ENCODE measurements at regions not wholly inside any gene's neighbourhood (a gene's known extent, or its start where the extent isn't known, plus 50 kb on each side); places are given as distances from the start of the nearest gene placed in this dataset.

DNA sequence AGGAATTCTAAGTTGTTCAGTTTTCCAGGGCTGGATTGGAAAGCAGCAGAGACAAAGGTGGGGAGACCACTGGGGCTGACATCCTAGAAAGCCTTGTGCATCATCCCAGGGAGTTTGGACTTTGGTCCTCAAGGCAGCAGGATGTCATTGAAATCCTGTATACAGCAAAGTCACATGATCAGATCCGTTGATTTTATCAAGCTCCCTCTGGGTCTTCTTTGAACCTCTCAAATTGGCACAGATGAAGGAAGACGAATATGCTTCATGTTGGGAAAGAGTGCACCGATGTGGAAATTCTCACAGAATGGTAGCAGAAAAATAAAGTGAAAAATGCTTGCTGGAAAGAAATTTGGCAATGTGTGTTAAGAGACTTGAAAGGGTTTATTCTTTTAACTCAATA, 149.8 kb upstream of the TMTC4 start:
- no peak for TF ChIP-seq POLR2AphosphoS5 (IDR thresholded peaks at IDR 0.05)
- TF ChIP-seq POLR2A (IDR thresholded peaks at IDR 0.05) = no peak
- TF ChIP-seq, protein P1, sequence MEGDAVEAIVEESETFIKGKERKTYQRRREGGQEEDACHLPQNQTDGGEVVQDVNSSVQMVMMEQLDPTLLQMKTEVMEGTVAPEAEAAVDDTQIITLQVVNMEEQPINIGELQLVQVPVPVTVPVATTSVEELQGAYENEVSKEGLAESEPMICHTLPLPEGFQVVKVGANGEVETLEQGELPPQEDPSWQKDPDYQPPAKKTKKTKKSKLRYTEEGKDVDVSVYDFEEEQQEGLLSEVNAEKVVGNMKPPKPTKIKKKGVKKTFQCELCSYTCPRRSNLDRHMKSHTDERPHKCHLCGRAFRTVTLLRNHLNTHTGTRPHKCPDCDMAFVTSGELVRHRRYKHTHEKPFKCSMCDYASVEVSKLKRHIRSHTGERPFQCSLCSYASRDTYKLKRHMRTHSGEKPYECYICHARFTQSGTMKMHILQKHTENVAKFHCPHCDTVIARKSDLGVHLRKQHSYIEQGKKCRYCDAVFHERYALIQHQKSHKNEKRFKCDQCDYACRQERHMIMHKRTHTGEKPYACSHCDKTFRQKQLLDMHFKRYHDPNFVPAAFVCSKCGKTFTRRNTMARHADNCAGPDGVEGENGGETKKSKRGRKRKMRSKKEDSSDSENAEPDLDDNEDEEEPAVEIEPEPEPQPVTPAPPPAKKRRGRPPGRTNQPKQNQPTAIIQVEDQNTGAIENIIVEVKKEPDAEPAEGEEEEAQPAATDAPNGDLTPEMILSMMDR (IDR thresholded peaks at IDR 0.05) = no peak
- TF ChIP-seq EP300 (IDR thresholded peaks at IDR 0.05) = no peak
- ATAC-seq (ENCODE audit: low FRiP score in 2 of 2) (no peak), DNase-seq (no peak)
- Histone ChIP-seq H3K4me1 (no peaks in the 10 kb centered on the region), H3K4me3 (no peak overlapping the region), H3K9me3 (peaks cover 0 to 3% (median 0%) of the 10 kb centered on the region in 4 donors), H3K36me3 (no peaks in the 10 kb centered on the region), H3K27me3 (no peaks in the 10 kb centered on the region), H3K27ac (no peak overlapping the region)
- 59 to 63% methylated on average over 3 of the region's 3 CpGs for WGBS, 2 donors

- no peaks in the 10 kb centered on the region for H3K36me3 ChIP-seq
- TF ChIP-seq, protein P1 (IDR thresholded peaks at IDR 0.05) = no peak
- no peak for TF ChIP-seq POLR2A (IDR thresholded peaks at IDR 0.05)
- no peak for TF ChIP-seq EP300 (IDR thresholded peaks at IDR 0.05)
- TF ChIP-seq POLR2AphosphoS5 (IDR thresholded peaks at IDR 0.05) = no peak
- no peak overlapping the region for H3K27ac ChIP-seq
- H3K4me1 ChIP-seq = no peaks in the 10 kb centered on the region
- DNase-seq (no peak), ATAC-seq (ENCODE audit: low FRiP score in 2 of 2) (no peak)
- H3K27me3 ChIP-seq = no peaks in the 10 kb centered on the region
- 72 to 74% methylated on average over 3 of the region's 3 CpGs for WGBS, 2 donors
- H3K9me3 ChIP-seq = no peaks in the 10 kb centered on the region
- no peak overlapping the region for H3K4me3 ChIP-seq
These were observed 148.9 kb upstream of the TMTC4 start for GRCh38 chr13:100823448-100823847.

DNA sequence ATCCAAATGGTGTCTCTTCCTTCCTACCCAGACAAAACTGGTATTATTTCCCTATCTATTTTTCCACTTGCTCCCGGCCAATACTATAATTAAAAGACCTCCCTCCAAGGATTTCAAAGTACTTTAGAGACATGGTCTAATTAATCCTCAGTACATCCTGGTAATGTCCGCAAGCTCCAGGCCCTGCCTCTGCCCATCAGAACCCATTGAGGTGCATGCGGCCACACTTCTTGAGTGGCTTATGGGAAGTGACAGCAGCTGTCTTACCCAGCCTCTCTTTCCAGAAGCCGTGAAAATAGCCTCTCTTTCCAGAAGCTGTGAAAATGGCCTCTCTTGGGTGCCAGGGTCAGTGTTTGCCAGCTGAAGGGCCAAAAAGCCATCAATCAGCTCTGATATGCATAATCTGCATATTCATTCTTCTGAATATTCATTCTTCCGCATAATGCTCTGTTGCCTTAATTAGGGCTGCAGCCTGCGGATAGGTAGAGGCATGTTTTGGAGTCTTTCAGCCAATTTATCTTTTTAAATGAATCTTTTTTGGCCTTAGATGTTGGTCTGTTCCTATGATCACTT, 148.4 kb upstream of the TMTC4 start:
- Histone ChIP-seq H3K27ac (no peak overlapping the region), H3K4me3 (no peak overlapping the region), H3K36me3 (no peaks in the 10 kb centered on the region), H3K27me3 (no peaks in the 10 kb centered on the region), H3K9me3 (no peaks in the 10 kb centered on the region), H3K4me1 (no peaks in the 10 kb centered on the region)
- TF ChIP-seq, protein P1 (IDR thresholded peaks at IDR 0.05) = no peak
- TF ChIP-seq POLR2A (IDR thresholded peaks at IDR 0.05) = no peak
- no peak for TF ChIP-seq POLR2AphosphoS5 (IDR thresholded peaks at IDR 0.05)
- no peak for TF ChIP-seq EP300 (IDR thresholded peaks at IDR 0.05)
- 90 to 94% methylated on average over 6 of the region's 6 CpGs for WGBS, 2 donors
- no peak for ATAC-seq (ENCODE audit: low FRiP score in 2 of 2)
- DNase-seq = no peak

DNA sequence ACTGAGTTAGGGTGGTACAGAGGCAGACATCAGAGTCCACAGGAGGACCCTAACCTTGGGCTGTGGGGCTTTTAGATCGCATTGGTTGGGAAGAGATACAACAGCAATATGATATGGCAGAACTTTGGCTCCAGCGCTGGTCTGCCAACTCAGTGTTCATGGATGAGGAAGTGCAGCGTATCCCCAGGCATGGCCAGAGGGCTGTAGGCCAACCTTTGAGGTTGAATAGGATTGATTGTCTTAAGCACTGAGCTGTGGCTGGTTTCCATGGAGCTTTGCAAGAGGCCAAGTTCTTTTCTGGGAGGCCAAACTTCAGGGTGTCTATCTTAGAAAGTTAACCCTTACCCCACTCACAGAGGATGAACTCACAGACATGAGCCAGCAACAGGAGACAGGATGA, 144.1 kb upstream of the TMTC4 start:
- H3K4me1 ChIP-seq = no peaks in the 10 kb centered on the region
- no peaks in the 10 kb centered on the region for H3K36me3 ChIP-seq
- ATAC-seq (ENCODE audit: low FRiP score in 2 of 2) (no peak), DNase-seq (no peak)
- H3K9me3 ChIP-seq = no peaks in the 10 kb centered on the region
- H3K27me3 ChIP-seq = no peaks in the 10 kb centered on the region
- H3K4me3 ChIP-seq = no peak overlapping the region
- H3K27ac ChIP-seq = no peak overlapping the region
- WGBS, 2 donors = 68 to 70% methylated on average over 3 of the region's 3 CpGs
- no peak for TF ChIP-seq POLR2A (IDR thresholded peaks at IDR 0.05)
- TF ChIP-seq, protein P1 (IDR thresholded peaks at IDR 0.05) = no peak
- no peak for TF ChIP-seq EP300 (IDR thresholded peaks at IDR 0.05)
- no peak for TF ChIP-seq POLR2AphosphoS5 (IDR thresholded peaks at IDR 0.05)

DNA sequence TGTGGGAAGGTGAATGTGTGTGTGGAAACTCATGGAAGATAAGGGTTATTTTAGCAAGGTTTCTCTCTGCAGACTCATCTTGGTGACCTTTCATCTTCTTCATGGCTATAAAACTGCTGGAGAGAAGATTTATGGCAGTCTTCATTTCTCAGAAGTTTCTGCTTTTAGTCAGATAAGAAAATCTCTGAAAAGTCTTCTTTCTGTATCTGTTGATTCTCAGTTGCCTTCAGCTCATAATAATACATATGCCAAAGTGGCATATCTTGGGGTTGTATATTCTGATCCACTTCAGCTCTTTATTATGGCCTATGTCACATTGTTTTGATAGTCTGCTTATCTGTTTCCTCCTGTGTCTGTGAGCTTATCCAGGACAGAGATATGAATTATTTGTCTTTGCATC, 143.3 kb upstream of the TMTC4 start:
- ATAC-seq (ENCODE audit: low FRiP score in 2 of 2) = no peak

More for the DNA sequence above, 143.3 kb upstream of the TMTC4 start:
- Histone ChIP-seq H3K27me3 (no peaks in the 10 kb centered on the region), H3K27ac (no peak overlapping the region), H3K9me3 (no peaks in the 10 kb centered on the region), H3K4me3 (no peak overlapping the region), H3K36me3 (no peaks in the 10 kb centered on the region), H3K4me1 (peaks cover 0 to 5% (median 1%) of the 10 kb centered on the region in 4 donors)
- TF ChIP-seq POLR2A (IDR thresholded peaks at IDR 0.05) (no peak), EP300 (IDR thresholded peaks at IDR 0.05) (no peak)
- TF ChIP-seq, protein P1 (IDR thresholded peaks at IDR 0.05) = no peak
- no peak for DNase-seq
